ENCODE measurements at regions not wholly inside any gene's neighbourhood (a gene's known extent, or its start where the extent isn't known, plus 50 kb on each side); places are given as distances from the start of the nearest gene placed in this dataset.

- DNase-seq: no peak
- no peaks in the 10 kb centered on the region for H3K9me3 ChIP-seq
- H3K27me3 ChIP-seq: no peaks in the 10 kb centered on the region
- TF ChIP-seq POLR2A (IDR thresholded peaks at IDR 0.05): no peak
- no peak for TF ChIP-seq CTCF (IDR thresholded peaks at IDR 0.05)
- H3K36me3 ChIP-seq: no peaks in the 10 kb centered on the region
- H3K4me3 ChIP-seq: no peak overlapping the region
- no peak overlapping the region for H3K27ac ChIP-seq
- no peaks in the 10 kb centered on the region for H3K4me1 ChIP-seq
- intact Hi-C loops (cut with DNase I): no loop called here
Measured at GRCh38 chr2:190127651-190128050, 65.1 kb upstream of the MSTN start.

- no peak for TF ChIP-seq CTCF (IDR thresholded peaks at IDR 0.05)
- TF ChIP-seq POLR2A (IDR thresholded peaks at IDR 0.05): no peak
- H3K9me3 ChIP-seq: no peaks in the 10 kb centered on the region
- intact Hi-C loops (cut with DNase I): no loop called here
- H3K4me3 ChIP-seq: no peak overlapping the region
- H3K27me3 ChIP-seq: no peaks in the 10 kb centered on the region
- DNase-seq: no peak
- no peaks in the 10 kb centered on the region for H3K4me1 ChIP-seq
- no peak overlapping the region for H3K27ac ChIP-seq
- H3K36me3 ChIP-seq: no peaks in the 10 kb centered on the region
Measured at GRCh38 chr2:190126798-190127197, 64.3 kb upstream of the MSTN start.

GRCh38 chr2:190123956-190124355, 61.4 kb upstream of the MSTN start:
- 96 to 100% methylated on average over 1 to 2 of the region's 2 CpGs for WGBS, 2 donors
- Histone ChIP-seq H3K4me3 (no peak overlapping the region), H3K27ac (no peak overlapping the region), H3K4me1 (peaks cover 0 to 5% (median 0%) of the 10 kb centered on the region in 3 donors), H3K9me3 (no peaks in the 10 kb centered on the region), H3K27me3 (no peaks in the 10 kb centered on the region), H3K36me3 (no peaks in the 10 kb centered on the region)
- TF ChIP-seq POLR2A (IDR thresholded peaks at IDR 0.05): no peak
- no peak for TF ChIP-seq CTCF (IDR thresholded peaks at IDR 0.05)
- DNase-seq: no peak
- intact Hi-C loops (cut with DNase I): no loop called here

- H3K9me3 ChIP-seq: no peaks in the 10 kb centered on the region
- H3K4me3 ChIP-seq: no peak overlapping the region
- H3K36me3 ChIP-seq: no peaks in the 10 kb centered on the region
- H3K27me3 ChIP-seq: no peaks in the 10 kb centered on the region
- intact Hi-C loops (cut with DNase I): no loop called here
- 55 to 72% methylated on average over 1 of the region's 1 CpG for WGBS, 2 donors
- TF ChIP-seq CTCF (IDR thresholded peaks at IDR 0.05): peak in 4 of 6 experiments; percentile 6 to 32 (median 12)
- TF ChIP-seq POLR2A (IDR thresholded peaks at IDR 0.05): no peak
- no peak overlapping the region for H3K27ac ChIP-seq
- no peak for DNase-seq
- H3K4me1 ChIP-seq: peaks cover 0 to 5% (median 0%) of the 10 kb centered on the region in 3 donors
Measured at GRCh38 chr2:190121971-190122370, 59.4 kb upstream of the MSTN start.

GRCh38 chr2:190121305-190121704, 58.8 kb upstream of the MSTN start:
- Histone ChIP-seq H3K27ac (no peak overlapping the region), H3K9me3 (no peaks in the 10 kb centered on the region), H3K27me3 (no peaks in the 10 kb centered on the region), H3K4me1 (peaks cover 0 to 5% (median 0%) of the 10 kb centered on the region in 3 donors), H3K4me3 (no peak overlapping the region), H3K36me3 (no peaks in the 10 kb centered on the region)
- no peak for DNase-seq
- no peak for TF ChIP-seq POLR2A (IDR thresholded peaks at IDR 0.05)
- TF ChIP-seq CTCF (IDR thresholded peaks at IDR 0.05): no peak
- intact Hi-C loops (cut with DNase I): no loop called here
